HG02840 (cell line): ENCODE measurements at regions not wholly inside any gene's neighbourhood (a gene's known extent, or its start where the extent isn't known, plus 50 kb on each side); places are given as distances from the start of the nearest gene placed in this dataset.
"Not testable (repeated sequence)": the region's sequence is repeated elsewhere in the genome, so short reads cannot be mapped to it uniquely, and the experiment has no call there.

Source experiments
- ATAC-seq: cut with Tn5 transposase; IDR thresholded peaks from one replicate; pipeline ENCODE4 v1.9.1; 2021; ENCODE audit warnings: mild to moderate bottlenecking, moderate library complexity, moderate number of reproducible peaks; ENCODE audit not compliant: unreplicated experiment, low FRiP score

- no peak for ATAC-seq
These were observed 78.0 kb downstream of the SEC16B start for GRCh38 chr1:177891809-177892208.

- ATAC-seq, result no peak
These were observed 79.4 kb downstream of the SEC16B start for GRCh38 chr1:177890479-177890878.

GRCh38 chr1:177884479-177885021 is 85.3 kb downstream of the SEC16B start:
- no peak for ATAC-seq

GRCh38 chr1:177883581-177883980 is 86.3 kb downstream of the SEC16B start:
- no peak for ATAC-seq

GRCh38 chr1:177880339-177880891 is 89.4 kb downstream of the SEC16B start:
- no peak for ATAC-seq

GRCh38 chr1:177877086-177877485 is 92.8 kb downstream of the SEC16B start:
- ATAC-seq, result no peak

- no peak for ATAC-seq
These were observed 96.6 kb downstream of the SEC16B start for GRCh38 chr1:177873238-177873637.

- no peak for ATAC-seq
These were observed 97.5 kb downstream of the SEC16B start for GRCh38 chr1:177872308-177872900.

- ATAC-seq, result no peak
These were observed 98.1 kb downstream of the SEC16B start for GRCh38 chr1:177871613-177872307.

GRCh38 chr1:177869586-177869985 is 100.3 kb downstream of the SEC16B start:
- no peak for ATAC-seq

GRCh38 chr1:177869011-177869410 is 100.8 kb downstream of the SEC16B start:
- not testable (repeated sequence) for ATAC-seq

- no peak for ATAC-seq
These were observed 104.1 kb downstream of the SEC16B start for GRCh38 chr1:177865807-177866206.

GRCh38 chr1:177864538-177865305 is 105.1 kb downstream of the SEC16B start:
- ATAC-seq, result no peak

- ATAC-seq, result no peak
These were observed 106.1 kb downstream of the SEC16B start for GRCh38 chr1:177863796-177864195.

GRCh38 chr1:177862916-177863315 is 106.9 kb downstream of the SEC16B start:
- no peak for ATAC-seq

GRCh38 chr1:177859572-177859971 is 110.3 kb downstream of the SEC16B start:
- ATAC-seq, result no peak

GRCh38 chr1:177858332-177858821 is 111.5 kb downstream of the SEC16B start:
- no peak for ATAC-seq

- no peak for ATAC-seq
These were observed 112.6 kb downstream of the SEC16B start for GRCh38 chr1:177857285-177857684.

- ATAC-seq, result no peak
These were observed 114.9 kb downstream of the SEC16B start for GRCh38 chr1:177854951-177855350.

GRCh38 chr1:177849579-177850290 is 120.1 kb downstream of the SEC16B start:
- no peak for ATAC-seq
